NCI-H1694 treated with DMSO at 0.1 percent for 48 hours (cell line): ENCODE measurements at regions not wholly inside any gene's neighbourhood (a gene's known extent, or its start where the extent isn't known, plus 50 kb on each side); places are given as distances from the start of the nearest gene placed in this dataset.
"Not testable (repeated sequence)": the region's sequence is repeated elsewhere in the genome, so short reads cannot be mapped to it uniquely, and the experiment has no call there.

Source experiments
- DNase-seq: peaks from one replicate; lab custom pipeline; 2025; lab: John Stamatoyannopoulos, UW

DNA sequence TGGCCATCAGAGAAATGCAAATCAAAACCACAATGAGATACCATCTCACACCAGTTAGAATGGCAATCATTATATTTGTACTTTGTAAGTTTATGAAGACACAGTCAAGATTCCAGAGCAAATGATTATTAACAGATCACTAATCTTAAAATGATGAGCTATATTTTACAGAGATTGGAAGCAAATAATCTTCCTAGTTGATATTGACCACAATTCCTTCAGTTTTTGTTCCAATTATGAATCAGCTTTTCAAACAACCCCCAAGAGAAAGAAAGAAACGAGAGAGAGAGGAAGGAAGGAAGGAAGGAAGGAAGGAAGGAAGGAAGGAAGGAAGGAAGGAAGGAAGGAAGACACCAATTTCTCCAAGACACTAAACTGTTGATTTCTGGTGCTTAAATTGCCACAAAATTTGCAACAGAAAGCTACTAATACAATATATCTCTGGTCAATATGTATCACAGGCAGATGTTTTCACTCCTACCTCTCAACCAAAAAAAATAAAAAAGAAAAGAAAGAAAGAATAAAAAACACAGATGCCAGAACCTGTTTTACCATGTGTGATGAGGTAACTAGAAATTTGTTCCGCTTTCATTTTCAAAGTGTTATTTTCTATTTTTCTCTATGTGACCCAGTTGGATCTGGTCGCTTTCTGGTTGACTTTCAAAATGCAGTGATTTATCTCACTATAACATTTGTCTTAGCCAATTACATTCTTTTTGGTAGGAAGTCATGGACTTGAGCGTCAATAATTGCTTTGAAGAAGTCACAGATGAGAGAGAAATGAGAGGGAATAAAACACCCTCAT lies 1609.6 kb downstream of the SI start:
- no peak for DNase-seq

DNA sequence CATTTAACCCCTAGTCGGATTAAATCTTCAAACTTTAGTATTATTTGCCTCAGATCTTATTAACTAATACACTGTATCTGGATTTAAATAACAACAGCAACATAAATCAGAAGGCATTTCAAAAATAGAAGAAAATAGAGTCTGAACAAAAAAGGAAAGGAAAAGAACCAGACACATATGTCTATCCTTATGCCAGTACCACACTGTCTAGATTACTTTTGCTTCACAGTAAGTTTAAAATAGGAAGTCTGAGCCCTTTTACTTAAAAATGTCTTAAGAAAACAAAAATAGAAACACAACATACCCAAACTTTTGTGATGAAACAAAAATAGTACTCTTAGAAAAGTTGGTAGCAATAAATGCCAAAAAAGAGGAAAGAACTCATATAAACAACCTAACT lies 1615.8 kb downstream of the SI start:
- DNase-seq, result no peak

DNA sequence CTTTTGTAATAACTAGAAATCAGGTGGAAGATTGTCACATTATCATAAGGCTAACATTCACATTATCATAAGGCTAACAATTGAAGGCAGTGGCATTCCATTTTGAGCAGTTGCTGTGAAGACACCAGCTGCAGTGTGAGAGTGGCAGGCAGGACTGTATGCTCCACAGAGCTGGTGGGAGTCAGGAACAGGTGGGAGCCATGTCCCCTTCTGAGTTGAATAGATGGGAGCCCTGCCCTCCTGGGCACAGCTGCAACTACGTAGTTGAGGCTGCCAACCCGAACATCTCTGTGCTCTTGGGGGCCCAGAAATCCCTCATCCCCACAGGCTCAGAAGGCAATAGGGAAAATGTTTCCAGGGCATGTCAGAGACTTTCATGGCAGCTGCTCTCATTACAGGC lies 1627.6 kb downstream of the SI start:
- DNase-seq, result no peak

DNA sequence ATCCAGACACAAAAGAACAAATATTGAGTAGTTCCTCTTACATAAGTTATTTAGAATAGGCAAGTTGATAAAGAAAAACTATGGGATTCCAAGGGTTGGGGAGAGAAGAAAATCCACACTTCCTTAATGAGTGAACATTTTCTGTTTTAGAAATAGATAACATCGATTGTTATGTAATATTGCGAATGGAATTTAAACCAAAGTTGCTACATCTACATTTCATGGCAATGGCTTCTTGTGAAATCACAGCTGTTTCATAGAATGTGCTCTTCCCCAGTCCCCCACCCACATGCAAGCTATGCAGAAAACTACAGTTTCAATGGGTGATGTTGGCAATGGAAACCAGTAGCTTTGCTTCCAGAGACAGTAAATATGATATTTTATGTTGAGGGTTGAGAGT lies 1639.5 kb downstream of the SI start:
- DNase-seq, result no peak

- no peak for DNase-seq
Measured at GRCh38 chr3:163422671-163423070, 1655.6 kb downstream of the SI start.

- DNase-seq, result no peak
Measured at GRCh38 chr3:163391407-163392181, 1686.7 kb downstream of the SI start.

- no peak for DNase-seq
Measured at GRCh38 chr3:163384383-163384782, 1693.9 kb downstream of the SI start.

DNA sequence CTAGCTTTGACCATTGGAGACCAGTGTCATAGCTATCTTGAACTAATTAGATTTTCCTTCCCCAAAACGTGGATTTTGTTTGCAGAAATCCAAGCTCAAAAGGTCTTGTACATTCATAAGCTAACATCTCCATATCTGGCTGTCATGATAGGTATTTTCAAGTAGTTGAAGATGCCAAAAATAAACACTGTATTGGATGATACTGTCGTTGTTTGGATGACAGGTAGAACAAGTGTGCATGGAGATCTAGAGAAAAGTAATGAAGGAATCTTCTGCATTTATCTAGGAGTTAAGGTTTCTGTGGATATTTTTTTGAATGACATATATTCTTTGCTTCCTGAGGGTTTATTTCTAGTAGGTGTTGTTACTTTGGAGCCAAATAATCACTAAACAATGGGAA lies 1696.1 kb downstream of the SI start:
- no peak for DNase-seq

- no peak for DNase-seq
Measured at GRCh38 chr3:163368168-163368567, 1710.1 kb downstream of the SI start.

GRCh38 chr3:163364717-163365116 lies 1713.6 kb downstream of the SI start:
- no peak for DNase-seq

DNA sequence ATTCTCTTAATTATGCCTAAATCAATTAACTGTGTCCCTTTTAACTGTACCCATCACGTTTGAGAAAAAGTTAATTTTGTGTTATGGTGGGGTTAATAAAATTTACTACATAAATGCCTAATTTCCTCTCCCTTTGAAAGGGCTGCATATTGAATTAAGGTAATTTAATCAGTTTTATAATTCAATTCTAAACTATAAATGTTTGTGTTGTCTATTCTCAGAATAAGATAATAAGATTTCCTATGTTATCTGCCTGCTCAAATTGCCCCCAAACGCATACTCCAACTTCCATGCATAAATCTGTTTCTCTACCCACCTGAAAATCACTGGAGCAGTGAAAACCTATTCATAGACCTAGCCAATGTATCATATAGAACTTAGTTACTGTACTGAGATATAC lies 1716.1 kb downstream of the SI start:
- DNase-seq, result no peak

- not testable (repeated sequence) for DNase-seq
Measured at GRCh38 chr3:163361357-163361878, 1716.9 kb downstream of the SI start.

GRCh38 chr3:163347944-163348343 lies 1730.4 kb downstream of the SI start:
- DNase-seq, result no peak

GRCh38 chr3:163335429-163335828 lies 1742.9 kb downstream of the SI start:
- no peak for DNase-seq

DNA sequence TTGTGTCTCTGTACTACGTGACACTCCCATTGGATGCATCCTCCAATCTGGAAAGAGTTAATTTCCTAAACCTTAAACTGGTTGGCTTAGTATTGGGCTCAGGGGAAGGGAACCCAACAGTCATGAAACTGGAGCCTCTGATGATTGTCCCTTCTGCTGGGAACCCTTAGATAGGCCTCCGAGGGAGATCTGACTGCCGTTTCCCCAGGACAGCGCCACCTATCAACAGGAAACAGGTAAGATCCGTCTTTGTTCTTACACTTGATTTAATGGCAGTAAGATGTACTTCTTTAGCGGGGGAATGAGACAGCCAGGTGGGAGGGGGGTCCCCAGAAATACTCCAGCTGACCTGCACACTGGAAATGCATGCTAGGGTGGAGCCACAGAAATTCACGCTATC lies 1749.6 kb downstream of the SI start:
- no peak for DNase-seq

GRCh38 chr3:163327086-163327485 lies 1751.2 kb downstream of the SI start:
- DNase-seq, result no peak

- no peak for DNase-seq
Measured at GRCh38 chr3:163315786-163316185, 1762.5 kb downstream of the SI start.

GRCh38 chr3:163306405-163306804 lies 1771.9 kb downstream of the SI start:
- no peak for DNase-seq

DNA sequence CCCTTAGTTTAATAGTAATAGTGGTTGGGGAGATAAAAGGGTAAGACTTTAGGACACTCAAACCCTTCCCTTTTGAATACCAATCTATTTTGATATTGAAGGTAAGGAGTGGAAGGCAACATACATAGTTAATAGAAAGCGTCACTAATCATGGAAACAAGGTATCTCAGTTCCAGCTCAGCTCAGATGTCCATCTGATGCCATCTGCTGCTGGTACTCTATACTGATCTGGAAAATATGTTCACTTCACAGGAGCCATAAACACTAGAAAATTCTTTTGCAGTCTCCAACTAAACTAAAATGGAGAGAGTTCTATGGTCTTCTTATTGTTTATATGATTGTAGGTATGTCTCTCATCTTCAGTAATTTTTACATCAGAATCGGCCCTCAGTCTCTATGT lies 1777.1 kb downstream of the OTOL1 start:
- DNase-seq, result no peak

- no peak for DNase-seq
Measured at GRCh38 chr3:163266731-163267130, 1770.1 kb downstream of the OTOL1 start.

DNA sequence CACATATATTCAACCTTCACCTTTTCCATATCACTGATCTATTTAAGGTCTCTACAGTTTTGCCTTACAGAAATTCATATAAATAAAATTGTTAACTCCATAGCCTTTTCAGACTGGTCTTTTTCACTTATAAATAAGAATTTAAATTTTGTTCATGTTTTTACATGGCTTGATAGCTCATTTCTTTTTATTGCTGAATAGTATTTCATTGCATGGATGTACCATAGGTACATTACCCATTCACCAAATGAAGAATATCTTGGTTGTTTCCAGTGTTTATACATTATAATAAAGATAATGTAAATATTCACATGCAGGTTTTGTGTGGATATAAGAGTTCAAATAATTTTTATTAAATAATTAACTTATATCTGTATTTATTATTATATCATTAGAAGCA lies 1765.0 kb downstream of the OTOL1 start:
- no peak for DNase-seq

DNA sequence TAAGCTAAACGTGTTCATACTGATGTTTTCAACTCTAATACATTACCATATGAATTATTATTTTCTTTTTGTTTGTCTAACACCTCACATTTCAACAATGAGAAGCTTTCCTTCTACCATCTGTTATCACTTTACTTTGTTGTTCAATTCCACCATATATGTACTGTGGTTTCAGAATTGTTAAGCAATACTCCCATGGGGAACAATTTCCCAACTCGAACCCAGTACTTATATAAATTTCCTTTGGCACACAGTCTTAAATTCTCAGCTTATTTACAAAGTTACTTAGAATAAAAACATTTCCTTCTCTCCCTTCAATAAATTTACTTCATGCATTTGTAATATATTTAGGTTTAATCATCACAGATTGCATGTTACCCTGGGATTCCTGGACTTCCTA lies 1764.4 kb downstream of the OTOL1 start:
- DNase-seq, result no peak

DNA sequence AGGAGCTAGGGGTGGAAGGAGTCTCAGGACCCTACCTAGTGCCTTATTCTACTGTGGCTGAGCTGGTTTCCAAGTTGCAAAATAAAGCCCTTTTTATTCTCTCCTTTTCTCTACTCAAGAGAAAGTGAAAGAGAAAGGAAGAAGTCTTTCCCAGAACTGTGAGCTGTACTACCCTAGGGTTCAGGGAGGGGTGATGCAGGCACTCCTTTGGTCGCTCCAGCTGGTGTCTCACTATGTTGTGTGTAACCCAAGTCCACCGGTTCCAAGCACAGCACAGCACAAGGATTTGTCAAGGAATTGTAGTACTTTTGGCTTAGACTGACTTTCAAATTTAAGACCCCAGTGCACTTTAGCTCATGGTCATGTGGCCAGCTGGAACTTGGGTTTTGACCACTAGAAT lies 1721.7 kb downstream of the OTOL1 start:
- DNase-seq, result no peak
